Activated CD4-positive, alpha-beta T cell treated with anti-CD3 and anti-CD28 coated beads, Interleukin-10, Interleukin-2, amounts not matched to agents 100 ng/mL and 50 ng/mL, durations not matched to agents 16 hours and 8 hours (primary cell): ENCODE measurements at regions not wholly inside any gene's neighbourhood (a gene's known extent, or its start where the extent isn't known, plus 50 kb on each side); places are given as distances from the start of the nearest gene placed in this dataset.
"Not testable (repeated sequence)": the region's sequence is repeated elsewhere in the genome, so short reads cannot be mapped to it uniquely, and the experiment has no call there.

ENCODE experiments used
- DNase-seq: peaks from one replicate; pipeline ENCODE4 v3.0.0-alpha.2; 2020

GRCh38 chr5:126233256-126233655 lies 190.0 kb upstream of the GRAMD2B start:
- DNase-seq = no peak

- peak; percentile 16 for DNase-seq
Observed at GRCh38 chr5:126234563-126235195, 188.5 kb upstream of the GRAMD2B start.

GRCh38 chr5:126235628-126236027 lies 187.6 kb upstream of the GRAMD2B start:
- no peak for DNase-seq

- no peak for DNase-seq
Observed at GRCh38 chr5:126236994-126237393, 186.2 kb upstream of the GRAMD2B start.

GRCh38 chr5:126248611-126249010 lies 174.6 kb upstream of the GRAMD2B start:
- no peak for DNase-seq

- DNase-seq = no peak
Observed at GRCh38 chr5:126251024-126251423, 172.2 kb upstream of the GRAMD2B start.

- DNase-seq = no peak
Observed at GRCh38 chr5:126253406-126253805, 169.8 kb upstream of the GRAMD2B start.

GRCh38 chr5:126263591-126264184 lies 159.5 kb upstream of the GRAMD2B start:
- DNase-seq = no peak

DNA sequence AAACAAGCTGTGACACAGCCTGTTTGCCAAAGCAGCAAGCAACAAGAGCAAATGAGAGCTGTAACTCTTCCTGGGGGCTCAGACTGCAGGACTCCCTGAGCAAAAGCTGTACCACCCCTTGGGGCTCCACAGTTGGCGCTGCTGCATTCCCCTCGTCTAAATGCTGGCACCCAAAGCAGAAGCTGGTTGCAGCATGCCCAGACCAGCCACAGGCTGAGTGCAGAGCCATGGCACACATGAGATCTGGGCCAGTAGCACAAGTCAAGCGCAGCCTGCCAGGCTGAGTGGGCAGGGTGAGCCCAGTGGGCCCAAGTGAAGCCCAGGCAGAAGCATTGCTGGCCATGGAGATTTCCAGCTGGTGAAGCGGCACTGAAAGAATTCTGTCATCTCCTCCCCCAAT lies 157.3 kb upstream of the GRAMD2B start:
- no peak for DNase-seq

DNA sequence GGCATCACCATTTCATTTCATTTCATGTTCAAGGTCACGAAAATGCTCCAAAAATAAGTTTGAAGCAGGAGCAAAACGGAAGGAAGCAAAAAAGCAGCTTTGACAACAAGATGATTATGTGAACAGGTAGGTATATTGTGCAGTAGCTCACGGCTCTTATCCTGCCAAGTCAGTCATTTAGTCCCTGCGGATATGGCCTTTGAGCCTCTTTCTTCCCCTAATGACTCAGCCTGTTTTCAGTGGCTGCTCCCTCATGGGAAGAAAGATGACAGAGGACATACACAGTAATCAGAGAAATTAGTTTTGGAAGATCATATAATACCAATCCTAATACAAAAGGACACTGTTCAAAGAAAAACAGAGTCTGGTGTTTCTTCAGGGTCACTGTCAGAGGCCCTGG lies 155.8 kb upstream of the GRAMD2B start:
- DNase-seq = no peak

GRCh38 chr5:126268697-126269315 lies 154.4 kb upstream of the GRAMD2B start:
- no peak for DNase-seq

DNA sequence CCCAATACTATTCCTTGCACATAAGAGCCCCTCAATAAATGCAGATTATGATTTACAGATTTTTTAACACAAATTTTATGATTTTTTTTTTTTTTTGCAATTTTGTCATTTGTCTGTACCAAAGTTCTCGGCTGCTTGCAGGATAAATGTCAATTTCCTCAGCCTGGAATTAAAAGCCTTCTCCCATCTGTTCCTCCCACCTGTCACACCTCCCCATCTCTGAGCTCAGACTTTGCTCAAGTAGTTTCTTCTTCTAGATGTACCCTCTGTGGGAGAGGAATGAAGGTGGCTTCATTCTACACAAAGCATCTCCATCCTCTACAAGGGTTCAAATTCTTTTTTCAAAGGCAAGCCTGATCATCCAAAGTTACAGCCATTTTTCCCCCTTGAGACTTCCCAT lies 153.7 kb upstream of the GRAMD2B start:
- no peak for DNase-seq

DNA sequence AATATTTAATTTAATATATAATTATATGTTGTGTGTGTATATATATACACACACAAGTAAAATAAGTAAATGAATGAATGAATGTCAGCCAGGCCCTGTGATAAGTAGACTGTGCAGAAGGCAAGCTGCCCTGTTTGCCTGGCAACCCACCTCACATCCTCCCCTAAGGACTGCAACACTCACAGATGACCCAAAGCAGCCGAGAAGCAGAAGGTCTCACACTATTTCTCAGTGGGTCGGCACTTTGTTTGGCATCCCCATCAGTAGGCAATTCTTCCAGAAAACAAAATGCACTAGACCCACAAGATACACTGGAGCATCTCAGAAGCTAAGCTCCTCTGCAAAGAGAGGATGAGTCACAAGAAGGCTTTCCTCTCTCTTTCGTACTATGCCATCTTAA lies 152.1 kb upstream of the GRAMD2B start:
- no peak for DNase-seq

GRCh38 chr5:126274076-126274762 lies 149.0 kb upstream of the GRAMD2B start:
- no peak for DNase-seq

DNA sequence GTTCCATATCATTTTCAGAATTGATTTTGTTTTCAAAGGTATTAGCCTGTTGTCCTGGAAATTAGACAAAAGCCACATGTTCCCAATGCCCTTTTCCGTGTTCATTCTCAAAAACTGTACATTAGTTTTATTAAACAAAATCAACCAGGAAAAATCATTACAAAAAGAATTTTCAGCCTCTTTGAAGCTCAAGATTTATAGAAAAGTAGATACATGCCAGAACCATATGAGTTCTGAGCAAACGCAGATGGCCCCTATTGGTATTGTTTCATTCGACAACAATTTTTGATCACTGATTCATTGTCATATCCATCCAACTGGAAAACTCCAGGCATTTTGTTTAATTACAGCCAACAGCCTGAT lies 148.5 kb upstream of the GRAMD2B start:
- no peak for DNase-seq

DNA sequence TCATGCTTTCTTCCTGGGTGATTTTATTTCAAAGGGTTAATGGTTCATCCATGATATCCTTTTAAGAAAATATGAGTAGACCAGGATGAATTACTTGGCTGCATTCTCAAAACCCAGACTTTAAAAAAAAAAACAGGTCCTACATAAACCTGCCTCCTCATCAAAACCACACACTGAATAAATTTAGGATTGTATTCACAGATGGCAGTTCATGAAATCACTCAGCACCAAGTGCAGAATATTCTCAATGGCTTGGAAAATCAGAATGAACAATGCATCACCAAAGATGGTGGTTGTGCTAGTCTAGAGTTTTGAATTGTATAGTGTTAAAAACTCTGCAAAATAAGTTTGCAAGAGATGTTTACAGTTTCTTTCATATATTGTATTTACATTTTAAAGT lies 145.4 kb upstream of the GRAMD2B start:
- no peak for DNase-seq

DNA sequence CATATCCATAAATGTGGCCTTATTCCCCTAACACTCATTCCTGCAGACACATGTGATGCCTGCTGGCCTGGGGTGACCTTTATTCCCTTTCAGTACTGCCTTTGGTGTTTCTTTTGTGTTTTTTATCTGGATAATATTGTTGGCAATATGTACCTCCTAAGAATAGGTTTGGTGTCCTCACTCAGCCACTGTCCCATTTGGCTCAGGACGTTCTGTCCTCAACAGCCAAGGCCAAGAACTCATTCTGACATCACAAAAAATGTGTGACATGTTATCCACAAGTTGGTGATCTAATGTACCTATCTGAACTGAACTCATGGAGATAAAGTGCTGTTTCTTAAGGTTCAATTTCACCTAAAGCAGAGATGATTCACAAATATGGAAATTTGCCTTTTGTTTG lies 142.9 kb upstream of the GRAMD2B start:
- no peak for DNase-seq

DNA sequence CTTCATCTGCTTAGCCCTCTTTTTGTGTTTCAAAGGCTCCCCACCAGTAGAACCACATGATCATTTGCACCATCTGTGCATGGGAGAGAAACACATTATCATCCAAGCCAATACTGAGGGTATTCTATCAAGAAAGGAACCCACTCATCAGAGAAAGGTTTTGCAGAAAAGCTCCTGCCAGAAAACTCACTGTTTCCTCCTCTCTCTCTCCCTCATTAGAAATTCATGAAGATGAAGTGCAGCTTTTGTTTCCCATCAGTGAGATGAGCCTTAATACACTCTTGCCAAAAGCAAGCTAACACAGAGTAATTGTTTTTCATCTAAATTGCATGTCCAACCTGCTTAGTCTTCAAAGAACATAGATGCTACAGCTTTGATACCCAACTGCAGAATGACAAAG lies 142.4 kb upstream of the GRAMD2B start:
- no peak for DNase-seq

- no peak for DNase-seq
Observed at GRCh38 chr5:126284977-126285696, 138.1 kb upstream of the GRAMD2B start.

- not testable (repeated sequence) for DNase-seq
Observed at GRCh38 chr5:126296121-126296520, 127.1 kb upstream of the GRAMD2B start.

DNA sequence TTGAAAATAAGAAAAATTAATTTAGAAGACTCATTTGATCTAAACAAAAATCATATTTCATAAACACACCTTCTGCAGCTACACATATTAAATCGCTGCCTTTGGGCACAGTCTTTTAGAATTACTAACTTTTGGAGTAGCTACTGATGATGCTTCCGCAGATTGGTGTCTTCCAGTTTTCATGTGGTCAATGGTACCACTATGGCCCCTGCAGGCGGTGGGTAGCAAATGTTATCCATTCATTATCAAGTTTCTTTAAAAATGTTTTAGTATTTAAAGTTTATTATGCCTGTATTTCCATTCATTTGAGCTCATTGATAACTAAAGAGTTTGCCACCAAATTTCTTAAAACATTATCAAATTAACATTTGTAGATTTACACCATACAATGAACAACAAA lies 122.9 kb upstream of the GRAMD2B start:
- DNase-seq = no peak

GRCh38 chr5:126301056-126301455 lies 122.2 kb upstream of the GRAMD2B start:
- DNase-seq = no peak

GRCh38 chr5:126309860-126310259 lies 113.3 kb upstream of the GRAMD2B start:
- DNase-seq = no peak

DNA sequence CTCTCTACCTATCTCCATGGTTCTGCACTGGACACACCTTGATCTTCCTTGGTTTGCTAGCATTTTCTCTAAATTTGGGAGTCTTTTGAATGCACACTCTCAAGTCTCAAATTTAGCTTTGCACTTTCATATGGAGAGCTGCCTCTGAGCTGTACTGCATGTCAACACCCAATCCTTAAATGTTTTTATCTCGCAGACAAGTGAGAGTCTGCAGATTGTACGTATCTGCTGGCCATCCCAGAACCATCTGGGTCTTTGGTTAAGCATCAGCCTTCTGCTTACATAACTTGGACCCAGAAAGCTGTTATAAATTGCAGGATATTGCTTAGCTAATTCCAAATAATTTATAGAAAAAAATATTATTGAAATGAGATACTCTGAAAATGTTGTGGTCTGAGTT lies 111.4 kb upstream of the GRAMD2B start:
- no peak for DNase-seq
